ENCODE measurements at regions not wholly inside any gene's neighbourhood (a gene's known extent, or its start where the extent isn't known, plus 50 kb on each side); places are given as distances from the start of the nearest gene placed in this dataset.

DNA sequence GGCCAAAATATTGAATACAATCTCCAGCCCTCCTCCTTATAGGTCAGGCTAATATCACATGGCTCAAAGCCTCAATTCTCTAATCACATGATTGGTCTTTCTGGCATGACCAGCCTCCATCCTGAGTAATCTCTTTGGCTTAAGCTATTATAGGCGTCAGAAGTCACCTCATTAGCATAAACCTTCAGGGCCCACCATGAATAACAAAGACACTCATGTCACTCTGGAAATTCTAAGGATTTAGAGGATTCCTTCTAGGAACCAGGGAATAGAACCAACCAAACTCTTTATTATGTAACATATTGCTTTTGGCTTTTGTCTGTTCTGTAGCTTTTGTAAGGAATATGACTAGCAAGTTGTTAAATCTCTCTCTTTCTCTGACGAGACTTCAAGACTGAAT, 109.2 kb upstream of the IGFBP7 start:
- intact Hi-C loops (cut with DNase I): no loop called here
- DNase-seq (no peak), FAIRE-seq (no peak), ATAC-seq (no peak)
- H3K9me3 ChIP-seq: no peaks in the 10 kb centered on the region
- H3K36me3 ChIP-seq: no peaks in the 10 kb centered on the region
- WGBS, 2 donors: 51 to 54% methylated on average over 2 of the region's 2 CpGs
- TF ChIP-seq, protein P1, sequence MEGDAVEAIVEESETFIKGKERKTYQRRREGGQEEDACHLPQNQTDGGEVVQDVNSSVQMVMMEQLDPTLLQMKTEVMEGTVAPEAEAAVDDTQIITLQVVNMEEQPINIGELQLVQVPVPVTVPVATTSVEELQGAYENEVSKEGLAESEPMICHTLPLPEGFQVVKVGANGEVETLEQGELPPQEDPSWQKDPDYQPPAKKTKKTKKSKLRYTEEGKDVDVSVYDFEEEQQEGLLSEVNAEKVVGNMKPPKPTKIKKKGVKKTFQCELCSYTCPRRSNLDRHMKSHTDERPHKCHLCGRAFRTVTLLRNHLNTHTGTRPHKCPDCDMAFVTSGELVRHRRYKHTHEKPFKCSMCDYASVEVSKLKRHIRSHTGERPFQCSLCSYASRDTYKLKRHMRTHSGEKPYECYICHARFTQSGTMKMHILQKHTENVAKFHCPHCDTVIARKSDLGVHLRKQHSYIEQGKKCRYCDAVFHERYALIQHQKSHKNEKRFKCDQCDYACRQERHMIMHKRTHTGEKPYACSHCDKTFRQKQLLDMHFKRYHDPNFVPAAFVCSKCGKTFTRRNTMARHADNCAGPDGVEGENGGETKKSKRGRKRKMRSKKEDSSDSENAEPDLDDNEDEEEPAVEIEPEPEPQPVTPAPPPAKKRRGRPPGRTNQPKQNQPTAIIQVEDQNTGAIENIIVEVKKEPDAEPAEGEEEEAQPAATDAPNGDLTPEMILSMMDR (IDR thresholded peaks at IDR 0.05): no peak
- H3K27me3 ChIP-seq: no peaks in the 10 kb centered on the region
- no peak overlapping the region for H3K27ac ChIP-seq
- no peak overlapping the region for H3K4me3 ChIP-seq
- H3K4me1 ChIP-seq: no peaks in the 10 kb centered on the region

DNA sequence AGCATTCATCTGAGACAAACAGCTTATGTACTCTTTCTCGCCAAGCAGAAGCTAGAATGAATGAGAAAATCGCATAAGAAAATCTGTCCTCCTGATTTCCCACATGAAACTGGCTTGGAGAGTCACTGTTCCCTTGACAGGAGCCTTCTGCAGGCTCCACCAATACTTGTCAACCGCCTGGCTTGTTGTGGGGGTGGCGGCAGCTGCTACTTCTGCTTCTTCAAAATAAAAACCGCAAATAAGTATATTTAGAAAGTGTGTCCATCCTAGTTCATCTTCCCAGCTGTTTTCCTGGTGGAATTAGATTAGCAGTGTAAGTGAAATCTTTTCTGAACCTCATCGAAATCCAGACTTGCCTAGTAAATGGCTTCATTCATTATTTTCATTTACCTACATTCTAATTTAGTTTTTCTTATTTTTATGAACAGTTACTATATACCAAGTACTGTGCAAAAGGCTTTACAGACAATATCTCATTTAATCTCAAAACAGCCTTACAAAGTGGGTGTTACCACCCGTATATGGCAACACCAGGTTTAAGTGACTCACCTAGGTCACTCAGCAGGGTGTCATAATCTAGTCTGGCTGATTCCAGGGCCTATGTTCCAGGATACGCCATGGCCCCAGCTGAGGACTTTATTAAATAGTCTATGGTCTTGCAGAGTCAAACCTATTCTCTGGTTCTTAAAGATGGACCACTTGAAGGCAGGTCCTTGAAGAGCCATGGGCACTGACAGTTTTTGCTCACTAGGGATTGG, 104.6 kb upstream of the IGFBP7 start:
- H3K27me3 ChIP-seq: no peaks in the 10 kb centered on the region
- WGBS, 2 donors: 86 to 88% methylated on average over 8 of the region's 8 CpGs
- DNase-seq (no peak), FAIRE-seq (no peak), ATAC-seq (no peak)
- H3K27ac ChIP-seq: no peak overlapping the region
- no peaks in the 10 kb centered on the region for H3K36me3 ChIP-seq
- no peaks in the 10 kb centered on the region for H3K9me3 ChIP-seq
- no peaks in the 10 kb centered on the region for H3K4me1 ChIP-seq
- no peak overlapping the region for H3K4me3 ChIP-seq
- TF ChIP-seq, protein P1 (IDR thresholded peaks at IDR 0.05): no peak
- intact Hi-C loops (cut with DNase I): no loop called here

DNA sequence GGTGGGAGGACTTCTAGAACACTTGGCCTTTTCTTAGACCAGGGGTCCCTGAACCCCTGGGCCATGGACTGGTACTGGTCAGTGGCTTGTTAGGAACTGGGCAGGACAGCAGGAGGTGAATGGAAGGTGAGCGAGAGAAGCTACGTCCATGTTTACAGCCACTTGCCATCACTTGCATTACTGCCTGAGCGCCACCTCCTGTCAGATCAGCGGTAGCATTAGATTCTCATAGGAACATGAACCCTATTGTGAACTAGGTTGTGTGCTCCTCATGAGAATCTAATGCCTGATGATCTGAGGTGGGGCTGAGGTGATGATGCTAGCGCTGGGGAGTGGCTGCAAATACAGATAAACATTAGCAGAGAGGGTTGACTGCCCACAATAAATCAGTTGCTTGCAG, 100.9 kb upstream of the IGFBP7 start:
- no peaks in the 10 kb centered on the region for H3K9me3 ChIP-seq
- no peaks in the 10 kb centered on the region for H3K27me3 ChIP-seq
- no peak for ATAC-seq
- 77 to 91% methylated on average over 5 of the region's 5 CpGs for WGBS, 2 donors
- no peaks in the 10 kb centered on the region for H3K36me3 ChIP-seq
- H3K4me1 ChIP-seq: no peaks in the 10 kb centered on the region
- intact Hi-C loops (cut with DNase I): no loop called here
- H3K27ac ChIP-seq: no peak overlapping the region
- TF ChIP-seq, protein P1 (IDR thresholded peaks at IDR 0.05): no peak
- no peak for FAIRE-seq
- no peak for DNase-seq
- no peak overlapping the region for H3K4me3 ChIP-seq

DNA sequence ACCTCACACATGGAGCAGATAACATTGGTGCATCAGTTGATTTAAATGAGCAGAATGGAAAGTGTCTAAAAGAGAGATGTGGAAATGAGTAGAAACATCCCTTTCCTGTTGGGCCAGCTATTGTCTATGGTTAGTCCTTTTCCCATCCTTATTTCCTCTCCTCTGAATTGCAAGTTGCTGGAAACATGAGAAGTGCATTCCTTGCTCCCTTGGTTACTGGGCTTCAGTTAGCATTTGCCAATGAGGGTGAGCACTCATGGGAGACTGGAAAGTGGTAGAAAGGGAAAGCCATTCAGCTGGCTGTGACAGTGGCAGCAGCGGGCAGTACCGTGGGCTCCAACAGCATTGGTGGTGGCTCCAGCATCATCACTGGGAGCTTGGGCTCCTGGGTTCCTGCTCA, 96.0 kb upstream of the IGFBP7 start:
- Histone ChIP-seq H3K27ac (no peak overlapping the region), H3K9me3 (no peaks in the 10 kb centered on the region), H3K36me3 (no peaks in the 10 kb centered on the region), H3K4me1 (no peaks in the 10 kb centered on the region), H3K4me3 (no peak overlapping the region), H3K27me3 (no peaks in the 10 kb centered on the region)
- intact Hi-C loops (cut with DNase I): no loop called here
- TF ChIP-seq, protein P1 (IDR thresholded peaks at IDR 0.05): no peak
- no peak for DNase-seq
- 77 to 94% methylated on average over 2 of the region's 2 CpGs for WGBS, 2 donors
- ATAC-seq: no peak
- no peak for FAIRE-seq

DNA sequence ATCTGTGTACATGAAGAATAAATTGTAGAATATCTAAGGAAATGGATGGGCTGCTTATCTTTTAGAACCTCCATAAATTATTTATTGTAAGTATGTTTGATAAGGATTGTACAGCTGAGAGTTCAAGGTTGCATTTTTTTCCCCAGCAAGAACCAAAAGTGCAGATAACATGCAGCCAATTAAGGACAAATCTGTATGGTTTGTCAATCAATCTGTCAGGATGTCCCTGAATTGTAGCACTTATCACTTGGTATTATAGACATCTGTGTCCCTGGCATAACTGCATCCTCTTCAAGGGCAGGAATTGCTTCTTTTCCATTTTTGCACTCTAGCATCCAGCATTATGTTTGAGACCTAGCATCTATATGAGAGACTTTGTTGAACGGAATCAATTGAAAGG, 95.4 kb upstream of the IGFBP7 start:
- Histone ChIP-seq H3K4me3 (no peak overlapping the region), H3K9me3 (no peaks in the 10 kb centered on the region), H3K27ac (no peak overlapping the region), H3K27me3 (no peaks in the 10 kb centered on the region), H3K4me1 (no peaks in the 10 kb centered on the region), H3K36me3 (no peaks in the 10 kb centered on the region)
- DNase-seq (no peak), FAIRE-seq (no peak), ATAC-seq (no peak)
- TF ChIP-seq, protein P1 (IDR thresholded peaks at IDR 0.05): no peak
- WGBS, 2 donors: 75 to 83% methylated on average over 1 of the region's 1 CpG
- intact Hi-C loops (cut with DNase I): no loop called here

All from pancreas (tissue), 10 donors.